ENCODE measurements at regions not wholly inside any gene's neighbourhood (a gene's known extent, or its start where the extent isn't known, plus 50 kb on each side); places are given as distances from the start of the nearest gene placed in this dataset.
"Not testable (repeated sequence)": the region's sequence is repeated elsewhere in the genome, so short reads cannot be mapped to it uniquely, and the experiment has no call there.

DNA sequence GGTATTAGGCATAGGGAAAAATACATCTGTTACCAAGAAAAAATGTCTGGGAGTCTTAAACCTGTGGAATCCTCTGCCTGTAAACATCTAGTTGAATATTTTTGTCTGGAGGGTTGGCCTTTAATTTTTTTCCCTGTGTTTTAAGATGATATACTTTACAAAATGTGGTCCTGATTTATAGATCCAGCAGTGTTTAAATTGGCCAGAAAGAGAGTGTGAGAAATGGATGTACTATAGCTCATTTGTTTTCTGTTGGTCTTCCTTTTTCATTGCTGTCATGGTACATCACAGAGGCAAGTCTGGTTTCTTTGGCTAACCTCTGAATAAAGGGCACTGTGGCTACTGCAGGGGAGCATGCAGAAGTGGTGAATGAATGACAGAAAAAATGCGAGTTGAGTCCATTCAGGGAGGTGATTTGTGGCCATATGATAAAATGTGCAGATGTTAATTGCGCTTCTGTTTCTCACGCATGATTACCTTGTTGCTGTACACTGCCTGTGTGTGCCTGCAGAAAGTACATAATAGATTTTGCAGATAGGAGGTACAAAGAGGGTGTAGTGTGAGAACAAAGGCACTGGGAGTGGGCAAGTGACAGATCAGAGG lies 150.0 kb downstream of the NFKBIZ start:
- no peak for DNase-seq

- no peak for DNase-seq
Observed at GRCh38 chr3:102000620-102001209, 151.4 kb downstream of the NFKBIZ start.

DNA sequence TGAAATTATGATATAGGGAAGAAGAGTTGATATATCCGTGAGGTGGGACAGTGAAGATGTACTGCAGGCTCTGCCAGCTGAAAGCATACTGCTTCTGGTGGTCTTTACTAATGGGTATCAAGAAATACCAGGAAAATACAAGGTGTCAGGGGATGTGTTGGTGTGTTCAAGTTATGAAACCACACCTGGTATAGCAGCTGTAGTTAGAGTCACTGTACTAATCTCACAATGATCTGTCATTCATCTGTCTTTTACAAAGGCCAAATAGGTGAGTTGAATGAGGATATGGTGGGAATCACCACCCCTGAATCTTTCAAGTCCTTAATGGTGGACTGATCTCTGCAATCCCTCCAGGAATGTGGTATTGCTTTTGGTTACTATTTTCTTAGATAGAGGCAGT lies 152.7 kb downstream of the NFKBIZ start:
- DNase-seq = no peak

GRCh38 chr3:102004561-102004960 lies 155.2 kb downstream of the NFKBIZ start:
- DNase-seq = no peak

GRCh38 chr3:102005551-102005950 lies 156.2 kb downstream of the NFKBIZ start:
- no peak for DNase-seq

- peak in 1 of 2 experiments; percentile 15 for DNase-seq
Observed at GRCh38 chr3:102006812-102007485, 157.6 kb downstream of the NFKBIZ start.

- DNase-seq = not testable (repeated sequence)
Observed at GRCh38 chr3:102008436-102008835, 159.1 kb downstream of the NFKBIZ start.

DNA sequence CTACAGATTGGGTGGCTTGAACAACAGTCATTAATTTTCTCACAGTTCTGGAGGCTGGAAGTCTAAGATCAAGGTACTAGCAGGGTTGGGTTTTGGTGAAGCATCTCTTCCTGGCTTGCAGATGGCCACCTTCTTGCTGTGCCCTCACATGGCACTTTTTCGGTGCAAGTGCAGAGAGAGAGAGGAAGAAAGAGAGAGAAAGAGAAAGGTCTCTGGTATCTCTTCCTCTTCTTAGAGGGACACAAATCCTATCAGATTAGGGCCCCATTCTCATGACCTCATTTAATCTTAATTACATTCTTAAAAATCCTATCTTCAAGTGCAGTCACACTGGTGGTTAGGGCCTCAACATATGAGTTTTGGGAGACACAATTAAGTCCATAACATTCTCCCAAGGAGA lies 167.1 kb downstream of the NFKBIZ start:
- DNase-seq = no peak

GRCh38 chr3:102017784-102018183 lies 168.5 kb downstream of the NFKBIZ start:
- DNase-seq = no peak

DNA sequence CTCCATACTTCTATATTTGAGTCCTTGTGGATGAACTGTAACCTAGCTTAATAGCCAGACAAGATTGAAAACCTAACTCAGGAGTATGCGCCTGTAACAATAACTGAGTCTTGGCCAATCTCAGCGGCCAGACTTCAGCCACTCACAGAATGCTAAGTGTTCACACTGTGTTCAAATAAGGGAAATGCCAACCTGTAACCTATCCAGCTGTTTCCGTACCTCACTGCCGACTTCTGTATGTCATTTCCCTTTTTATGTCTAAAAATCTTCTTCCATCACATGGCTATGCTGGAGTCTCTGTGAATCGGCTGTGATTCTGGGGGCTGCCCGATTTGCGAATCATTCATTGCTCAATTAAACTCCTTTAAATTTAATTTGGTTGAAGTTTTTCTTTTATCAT lies 169.2 kb downstream of the NFKBIZ start:
- DNase-seq = no peak

DNA sequence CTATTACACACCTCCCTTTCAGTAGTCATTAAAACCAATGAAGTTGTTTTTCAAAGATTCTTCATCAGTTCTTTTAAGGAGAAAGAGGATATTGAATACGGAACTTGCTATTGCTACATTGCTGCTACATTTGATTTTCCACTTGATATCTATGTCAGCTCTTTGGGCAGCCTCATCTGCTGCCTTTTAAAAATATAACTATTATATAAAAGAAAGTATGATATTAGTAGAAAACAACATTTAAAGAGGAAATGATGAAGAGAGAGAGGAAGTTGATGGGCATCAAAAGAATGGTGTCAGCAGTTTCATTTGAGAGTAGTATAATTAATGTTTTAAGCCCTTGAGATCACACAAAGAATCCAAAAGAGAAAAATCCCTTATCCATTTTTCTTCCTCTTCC lies 171.4 kb downstream of the NFKBIZ start:
- no peak for DNase-seq

GRCh38 chr3:102024270-102024904 lies 175.1 kb downstream of the NFKBIZ start:
- no peak for DNase-seq

DNA sequence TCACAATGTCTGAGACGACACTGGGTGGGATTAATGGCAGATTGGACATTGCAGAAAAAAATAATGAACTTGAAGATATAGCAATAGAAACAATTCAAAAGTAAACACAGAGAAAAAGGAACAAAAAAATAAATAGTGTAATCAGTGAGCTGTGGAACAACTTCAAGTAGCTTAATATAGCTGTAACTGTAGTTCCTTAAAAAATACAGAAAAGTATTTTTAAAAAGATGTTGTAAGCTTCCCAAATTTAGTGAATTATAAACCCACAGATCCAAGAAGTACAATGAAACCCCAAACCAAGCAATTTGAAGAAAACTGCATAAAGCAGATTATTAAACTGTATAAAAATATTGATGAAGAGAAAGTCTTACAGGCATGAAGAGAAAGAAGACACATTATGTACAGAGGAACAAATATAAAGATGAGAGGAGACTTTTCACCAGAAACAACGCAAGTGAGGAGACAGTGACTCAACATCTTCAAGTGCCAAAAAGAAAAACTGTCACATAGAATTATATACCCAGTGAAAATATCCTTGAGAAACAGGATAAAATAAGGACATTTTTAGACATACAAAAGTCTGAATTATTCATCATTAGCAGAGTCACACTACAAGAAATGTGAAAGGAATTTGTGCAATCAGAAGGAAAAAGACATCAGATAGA lies 176.4 kb downstream of the NFKBIZ start:
- no peak for DNase-seq

- DNase-seq = no peak
Observed at GRCh38 chr3:102026656-102027055, 177.3 kb downstream of the NFKBIZ start.

GRCh38 chr3:102030661-102031060 lies 181.3 kb downstream of the NFKBIZ start:
- DNase-seq = no peak

GRCh38 chr3:102031834-102032233 lies 182.5 kb downstream of the NFKBIZ start:
- DNase-seq = no peak

GRCh38 chr3:102032491-102033383 lies 183.4 kb downstream of the NFKBIZ start:
- DNase-seq = no peak

DNA sequence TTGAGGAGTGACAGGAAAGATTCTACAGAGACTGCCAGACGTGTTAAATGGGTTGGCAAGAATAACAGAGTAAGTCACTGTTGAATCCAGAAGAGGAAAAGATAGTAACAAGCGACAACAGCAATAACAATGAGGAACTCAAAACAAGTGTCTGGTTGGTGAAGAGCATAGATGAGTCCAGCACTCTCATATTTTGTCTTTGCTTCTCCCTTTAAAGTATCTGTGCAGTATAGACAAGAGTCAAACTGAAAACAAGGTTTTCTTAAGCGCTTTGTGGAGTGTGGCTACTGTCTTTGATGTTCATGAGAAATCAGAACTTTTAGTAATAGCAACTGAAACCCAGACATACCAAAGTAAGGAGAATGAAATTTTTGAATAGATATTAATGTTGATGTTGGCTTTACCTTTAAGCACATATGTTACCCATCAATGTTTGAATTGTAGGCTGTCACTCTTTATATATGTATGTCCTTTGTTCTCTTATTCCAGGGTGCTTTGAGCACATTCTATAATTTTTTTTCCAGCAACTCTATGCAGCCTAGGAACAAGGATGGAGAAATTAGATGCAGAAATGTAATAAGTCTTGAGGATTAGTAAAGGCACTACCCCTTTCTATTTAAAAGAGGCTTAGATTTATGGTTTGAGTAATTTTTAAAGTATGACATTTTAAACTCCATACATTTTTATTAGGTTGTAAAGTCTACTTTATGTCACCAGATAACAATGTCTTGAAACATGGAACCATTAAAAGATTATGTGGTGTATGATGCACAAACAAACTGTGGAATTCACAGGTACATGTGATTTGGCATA lies 185.5 kb downstream of the NFKBIZ start:
- DNase-seq = no peak

- no peak for DNase-seq
Observed at GRCh38 chr3:102036017-102036416, 186.7 kb downstream of the NFKBIZ start.

- DNase-seq = no peak
Observed at GRCh38 chr3:102036472-102036871, 187.2 kb downstream of the NFKBIZ start.

DNA sequence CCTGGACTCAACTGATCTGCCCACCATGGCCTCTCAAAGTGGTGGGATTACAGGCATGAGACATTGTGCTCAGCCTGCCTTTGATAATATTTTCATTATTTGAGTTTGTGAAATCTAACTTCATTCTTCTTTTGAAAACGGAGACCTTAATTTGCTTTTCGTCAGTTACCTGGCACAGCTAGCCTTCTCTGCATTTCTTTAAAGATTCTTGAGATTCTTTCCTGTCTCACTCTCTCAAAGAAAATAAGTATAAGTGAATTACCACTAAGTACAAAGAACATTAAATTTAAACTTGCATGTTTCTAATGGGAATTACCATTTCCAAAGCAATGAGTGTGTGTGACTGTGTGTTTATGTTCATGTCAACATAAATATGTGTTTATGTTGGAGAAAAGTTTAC lies 187.9 kb downstream of the NFKBIZ start:
- DNase-seq = no peak

GRCh38 chr3:102037791-102038190 lies 188.5 kb downstream of the NFKBIZ start:
- DNase-seq = no peak
